Ascending aorta (tissue), 2 donors: ENCODE measurements at regions not wholly inside any gene's neighbourhood (a gene's known extent, or its start where the extent isn't known, plus 50 kb on each side); places are given as distances from the start of the nearest gene placed in this dataset.
"Not testable (repeated sequence)": the region's sequence is repeated elsewhere in the genome, so short reads cannot be mapped to it uniquely, and the experiment has no call there.

Experiments
- DNase-seq, 2 donors: peaks; one replicate each; pipeline ENCODE4 v3.0.0-alpha.2; 2019; ENCODE audit warnings: low spot score in 2 of 2
- H3K27ac ChIP-seq, 2 donors: fragments of 200-600 bp; sonication (generic); one replicate each; pipeline ENCODE4 v1.5.1; 2016 to 2017; ENCODE audit warnings: mild to moderate bottlenecking in 1 of 2
- H3K27me3 ChIP-seq: fragments of 200-600 bp; sonication (generic); one replicate; pipeline ENCODE4 v1.5.1; 2017
- H3K36me3 ChIP-seq, 2 donors: fragments of 200-600 bp; sonication (generic); one replicate each; pipeline ENCODE4 v1.5.1; 2016
- H3K4me1 ChIP-seq, 2 donors: fragments of 200-600 bp; sonication (generic); one replicate each; pipeline ENCODE4 v1.5.1; 2016 to 2017; ENCODE audit warnings: mild to moderate bottlenecking in 1 of 2
- H3K4me3 ChIP-seq, 2 donors: fragments of 200-600 bp; sonication (generic); one replicate each; pipeline ENCODE4 v1.5.1; 2016 to 2017; ENCODE audit warnings: mild to moderate bottlenecking in 1 of 2
- H3K9me3 ChIP-seq, 2 donors: fragments of 200-600 bp; sonication (generic); one replicate each; pipeline ENCODE4 v1.5.1; 2016
- intact Hi-C: fragments of 100-400 bp; cut with DNase I; formaldehyde crosslinking; loops from one replicate; pipeline ENCODE4 v1.15.1; 2023
- TF ChIP-seq, protein P1 (sequence below), 3 experiments: fragments of 200-600 bp in 2 of 3; fragments of 450-650 bp in 1 of 3; sonication (generic) in 2 of 3; IDR thresholded peaks; one replicate each; pipeline ENCODE4 v1.5.1; 2016 to 2019; ENCODE audit warnings: antibody characterized with exemption in 3 of 3, mild to moderate bottlenecking in 1 of 3, moderate library complexity in 1 of 3

DNA sequence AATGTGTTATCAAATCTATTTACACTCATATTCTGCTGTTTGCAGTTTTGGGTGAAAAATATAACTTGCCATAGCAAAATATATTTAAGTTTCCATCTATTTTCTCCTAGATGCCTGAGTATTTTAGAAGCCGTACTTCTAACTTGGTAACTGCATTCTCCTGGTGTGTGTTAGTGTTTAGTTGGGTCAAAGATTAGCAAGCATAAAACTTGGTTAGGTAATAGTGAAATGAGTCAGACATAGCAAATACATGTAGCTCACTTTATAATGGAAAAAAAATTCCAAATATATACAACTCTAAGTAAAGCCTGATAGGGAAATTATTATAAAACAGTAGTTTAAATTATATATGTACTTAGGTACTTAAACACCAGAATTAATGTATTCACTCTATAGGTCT is 640.7 kb upstream of the ST8SIA4 start:
- H3K27me3 ChIP-seq: no peaks in the 10 kb centered on the region

DNA sequence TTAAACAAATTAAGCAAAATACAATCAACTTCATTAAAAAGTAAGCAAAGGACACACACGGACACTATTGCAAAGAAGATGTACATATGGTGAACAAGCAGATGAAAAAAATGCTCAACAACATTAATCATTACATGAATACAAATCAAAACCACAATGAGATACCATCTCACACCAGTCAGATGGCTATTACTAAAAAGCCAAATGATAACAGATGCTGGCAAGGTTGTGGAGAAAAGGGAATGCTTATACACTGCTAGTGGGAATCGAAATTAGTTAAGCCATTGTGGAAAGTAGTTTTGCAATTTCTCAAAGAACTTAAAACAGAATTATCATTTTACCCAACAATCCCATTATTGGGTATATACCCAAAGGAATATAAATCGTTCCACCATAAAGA is 636.2 kb upstream of the ST8SIA4 start:
- intact Hi-C loops: no loop called here
- Histone ChIP-seq H3K4me1 (no peaks in the 10 kb centered on the region), H3K27me3 (no peaks in the 10 kb centered on the region), H3K36me3 (no peaks in the 10 kb centered on the region), H3K4me3 (no peak overlapping the region), H3K9me3 (no peaks in the 10 kb centered on the region), H3K27ac (no peak overlapping the region)
- TF ChIP-seq, protein P1, sequence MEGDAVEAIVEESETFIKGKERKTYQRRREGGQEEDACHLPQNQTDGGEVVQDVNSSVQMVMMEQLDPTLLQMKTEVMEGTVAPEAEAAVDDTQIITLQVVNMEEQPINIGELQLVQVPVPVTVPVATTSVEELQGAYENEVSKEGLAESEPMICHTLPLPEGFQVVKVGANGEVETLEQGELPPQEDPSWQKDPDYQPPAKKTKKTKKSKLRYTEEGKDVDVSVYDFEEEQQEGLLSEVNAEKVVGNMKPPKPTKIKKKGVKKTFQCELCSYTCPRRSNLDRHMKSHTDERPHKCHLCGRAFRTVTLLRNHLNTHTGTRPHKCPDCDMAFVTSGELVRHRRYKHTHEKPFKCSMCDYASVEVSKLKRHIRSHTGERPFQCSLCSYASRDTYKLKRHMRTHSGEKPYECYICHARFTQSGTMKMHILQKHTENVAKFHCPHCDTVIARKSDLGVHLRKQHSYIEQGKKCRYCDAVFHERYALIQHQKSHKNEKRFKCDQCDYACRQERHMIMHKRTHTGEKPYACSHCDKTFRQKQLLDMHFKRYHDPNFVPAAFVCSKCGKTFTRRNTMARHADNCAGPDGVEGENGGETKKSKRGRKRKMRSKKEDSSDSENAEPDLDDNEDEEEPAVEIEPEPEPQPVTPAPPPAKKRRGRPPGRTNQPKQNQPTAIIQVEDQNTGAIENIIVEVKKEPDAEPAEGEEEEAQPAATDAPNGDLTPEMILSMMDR (IDR thresholded peaks at IDR 0.05): no peak
- DNase-seq: no peak

More for the DNA sequence above, 640.7 kb upstream of the ST8SIA4 start:
- Histone ChIP-seq H3K4me1 (no peaks in the 10 kb centered on the region), H3K27ac (no peak overlapping the region), H3K4me3 (no peak overlapping the region), H3K36me3 (no peaks in the 10 kb centered on the region), H3K9me3 (no peaks in the 10 kb centered on the region)
- TF ChIP-seq, protein P1 (IDR thresholded peaks at IDR 0.05): no peak
- intact Hi-C loops: no loop called here
- DNase-seq: no peak

DNA sequence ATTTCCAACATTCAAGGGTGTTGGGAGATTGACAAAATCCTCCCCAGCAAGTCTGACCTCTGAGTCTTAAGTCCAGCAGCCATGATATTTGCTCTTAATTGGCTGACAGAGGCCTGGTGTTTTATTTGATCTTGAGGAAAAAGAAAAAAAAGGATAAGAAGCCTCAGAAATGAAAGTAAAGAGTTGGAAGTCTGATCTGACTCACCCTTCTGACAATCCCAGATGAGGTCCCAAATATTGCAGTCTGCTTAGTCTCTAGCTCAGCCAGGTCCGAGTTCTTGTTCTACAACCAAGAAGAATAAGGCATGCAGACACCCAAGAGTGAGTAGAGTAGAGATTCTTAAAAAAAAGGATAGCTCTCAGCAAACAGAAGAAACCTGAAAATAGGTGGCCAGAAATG is 632.5 kb upstream of the ST8SIA4 start:
- Histone ChIP-seq H3K9me3 (no peaks in the 10 kb centered on the region), H3K27me3 (no peaks in the 10 kb centered on the region), H3K4me1 (no peaks in the 10 kb centered on the region), H3K4me3 (no peak overlapping the region), H3K36me3 (no peaks in the 10 kb centered on the region), H3K27ac (no peak overlapping the region)
- intact Hi-C loops: no loop called here
- TF ChIP-seq, protein P1 (IDR thresholded peaks at IDR 0.05): no peak
- DNase-seq: no peak

DNA sequence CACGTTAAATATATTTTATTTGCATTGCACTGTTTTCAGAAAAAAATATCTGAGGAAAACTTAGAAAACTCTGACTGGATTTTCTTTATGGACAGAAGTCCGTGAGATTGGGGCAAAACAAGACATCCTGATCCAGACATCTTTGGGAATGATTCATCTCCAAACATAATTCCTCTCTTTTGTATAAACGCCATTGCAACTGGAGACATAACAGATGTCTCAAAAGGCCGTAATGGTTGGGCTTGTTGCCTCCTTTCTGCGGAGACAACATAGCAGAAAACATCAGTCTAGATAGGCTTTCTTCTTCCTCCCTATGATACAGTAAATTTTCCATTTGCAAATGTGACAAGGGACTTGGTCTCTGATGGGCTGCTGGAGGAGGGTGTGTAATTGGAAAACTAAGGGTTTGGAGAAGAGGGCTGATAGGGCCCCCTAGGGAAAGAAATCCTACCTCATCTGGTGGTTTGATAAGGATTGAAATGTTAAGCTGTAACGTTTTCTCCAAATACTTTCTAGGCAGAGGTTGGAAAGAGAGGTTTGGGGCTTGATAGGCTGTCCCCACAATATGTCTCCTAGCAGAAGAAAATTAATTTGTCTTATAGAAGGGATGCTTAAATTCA is 631.5 kb upstream of the ST8SIA4 start:
- Histone ChIP-seq H3K9me3 (no peaks in the 10 kb centered on the region), H3K27ac (no peak overlapping the region), H3K4me3 (no peak overlapping the region), H3K36me3 (no peaks in the 10 kb centered on the region), H3K4me1 (no peaks in the 10 kb centered on the region), H3K27me3 (no peaks in the 10 kb centered on the region)
- no peak for DNase-seq
- TF ChIP-seq, protein P1 (IDR thresholded peaks at IDR 0.05): no peak
- intact Hi-C loops: no loop called here

DNA sequence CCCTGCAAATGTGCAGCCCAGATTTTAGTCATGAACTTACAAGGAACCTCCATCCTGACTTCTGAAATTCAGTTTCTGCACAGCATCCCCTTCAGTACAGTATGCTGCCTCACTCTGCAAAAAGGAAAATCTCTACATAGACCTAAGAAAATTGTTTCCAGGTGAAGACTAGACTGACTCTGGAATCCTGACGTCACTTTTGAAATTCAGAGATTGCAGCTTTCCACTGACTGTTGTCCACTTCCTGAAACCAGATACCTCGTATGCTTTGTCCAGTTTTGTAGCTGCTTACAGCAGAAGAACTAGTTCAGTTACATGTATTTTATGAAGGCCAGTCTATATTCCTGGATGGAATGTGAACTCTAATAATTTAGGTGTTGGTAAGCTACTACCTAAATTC is 629.3 kb upstream of the ST8SIA4 start:
- Histone ChIP-seq H3K4me1 (no peaks in the 10 kb centered on the region), H3K4me3 (no peak overlapping the region), H3K9me3 (no peaks in the 10 kb centered on the region), H3K27me3 (no peaks in the 10 kb centered on the region), H3K27ac (no peak overlapping the region), H3K36me3 (no peaks in the 10 kb centered on the region)
- TF ChIP-seq, protein P1 (IDR thresholded peaks at IDR 0.05): no peak
- no peak for DNase-seq
- intact Hi-C loops: no loop called here

DNA sequence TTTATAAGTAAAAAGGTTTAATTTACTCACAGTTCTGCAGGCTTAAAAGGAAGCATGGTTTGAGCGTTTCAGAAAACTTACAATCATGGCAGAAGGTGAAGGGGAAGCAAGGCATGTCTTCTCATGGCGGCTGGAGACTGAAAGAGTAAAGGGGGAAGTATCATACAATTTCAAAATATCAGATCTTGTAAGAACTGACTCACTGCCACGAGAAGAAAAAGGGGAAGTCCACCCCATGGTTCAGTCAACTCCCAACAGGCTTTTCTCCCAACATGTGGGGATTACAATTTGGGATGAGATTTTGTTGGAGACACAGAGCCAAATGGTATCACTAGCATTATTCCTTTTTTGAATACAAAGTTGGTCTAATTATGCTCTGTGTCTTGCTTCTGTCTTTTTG is 627.9 kb upstream of the ST8SIA4 start:
- TF ChIP-seq, protein P1 (IDR thresholded peaks at IDR 0.05): no peak
- H3K36me3 ChIP-seq: no peaks in the 10 kb centered on the region
- H3K9me3 ChIP-seq: no peaks in the 10 kb centered on the region
- no peaks in the 10 kb centered on the region for H3K4me1 ChIP-seq
- no peak overlapping the region for H3K27ac ChIP-seq
- H3K27me3 ChIP-seq: no peaks in the 10 kb centered on the region
- no peak overlapping the region for H3K4me3 ChIP-seq
- DNase-seq: no peak
- intact Hi-C loops: no loop called here

DNA sequence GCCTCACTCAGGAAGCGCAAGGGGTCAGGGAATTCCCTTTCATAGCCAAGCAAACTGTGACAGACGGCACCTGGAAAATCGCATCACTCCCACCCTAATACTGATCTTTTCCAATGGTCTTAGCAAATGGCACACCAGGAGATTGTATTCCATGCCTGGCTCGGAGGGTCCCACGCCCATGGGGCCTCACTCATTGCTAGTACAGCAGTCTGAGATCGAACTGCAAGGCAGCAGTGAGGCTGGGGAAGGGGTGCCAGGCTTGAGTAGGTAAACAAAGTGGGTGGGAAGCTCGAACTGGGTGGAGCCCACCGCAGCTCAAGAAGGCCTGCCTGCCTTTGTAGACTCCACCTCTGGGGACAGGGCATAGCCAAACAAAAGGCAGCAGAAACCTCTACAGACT is 626.0 kb upstream of the ST8SIA4 start:
- intact Hi-C loops, H3K9me3 ChIP-seq, H3K4me1 ChIP-seq, H3K36me3 ChIP-seq, DNase-seq, H3K4me3 ChIP-seq, H3K27me3 ChIP-seq, H3K27ac ChIP-seq: not testable (repeated sequence)
